Glomerular visceral epithelial cell (primary cell): ENCODE measurements at regions not wholly inside any gene's neighbourhood (a gene's known extent, or its start where the extent isn't known, plus 50 kb on each side); places are given as distances from the start of the nearest gene placed in this dataset.

Source experiments
- DNase-seq: peaks from one replicate; pipeline ENCODE4 v3.0.0-alpha.2; 2016; ENCODE audit errors: extremely low spot score

GRCh38 chr11:121741761-121742361 lies 289.1 kb upstream of the SORL1-AS1 start:
- DNase-seq, result no peak

GRCh38 chr11:121741351-121741760 lies 288.6 kb upstream of the SORL1-AS1 start:
- no peak for DNase-seq

GRCh38 chr11:121740902-121741301 lies 288.1 kb upstream of the SORL1-AS1 start:
- no peak for DNase-seq

GRCh38 chr11:121733858-121734257 lies 281.1 kb upstream of the SORL1-AS1 start:
- no peak for DNase-seq

- DNase-seq, result no peak
These were observed 275.2 kb upstream of the SORL1-AS1 start for GRCh38 chr11:121727942-121728341.

- no peak for DNase-seq
These were observed 270.5 kb upstream of the SORL1-AS1 start for GRCh38 chr11:121723246-121723741.

GRCh38 chr11:121722431-121723245 lies 269.9 kb upstream of the SORL1-AS1 start:
- no peak for DNase-seq

GRCh38 chr11:121721961-121722360 lies 269.2 kb upstream of the SORL1-AS1 start:
- no peak for DNase-seq

- DNase-seq, result no peak
These were observed 268.7 kb upstream of the SORL1-AS1 start for GRCh38 chr11:121721448-121721847.

- DNase-seq, result no peak
These were observed 264.5 kb upstream of the SORL1-AS1 start for GRCh38 chr11:121717296-121717695.

- no peak for DNase-seq
These were observed 263.3 kb upstream of the SORL1-AS1 start for GRCh38 chr11:121716060-121716459.

- no peak for DNase-seq
These were observed 262.6 kb upstream of the SORL1-AS1 start for GRCh38 chr11:121715405-121715804.

- no peak for DNase-seq
These were observed 261.6 kb upstream of the SORL1-AS1 start for GRCh38 chr11:121714351-121714750.

GRCh38 chr11:121711939-121712338 lies 259.2 kb upstream of the SORL1-AS1 start:
- no peak for DNase-seq

- DNase-seq, result no peak
These were observed 258.5 kb upstream of the SORL1-AS1 start for GRCh38 chr11:121711236-121711635.

- DNase-seq, result no peak
These were observed 254.2 kb upstream of the SORL1-AS1 start for GRCh38 chr11:121706884-121707420.

GRCh38 chr11:121703201-121703600 lies 250.4 kb upstream of the SORL1-AS1 start:
- DNase-seq, result no peak

- no peak for DNase-seq
These were observed 248.2 kb upstream of the SORL1-AS1 start for GRCh38 chr11:121700968-121701367.

- DNase-seq, result no peak
These were observed 247.0 kb upstream of the SORL1-AS1 start for GRCh38 chr11:121699801-121700200.

- DNase-seq, result no peak
These were observed 244.3 kb upstream of the SORL1-AS1 start for GRCh38 chr11:121696931-121697670.

GRCh38 chr11:121696177-121696871 lies 243.6 kb upstream of the SORL1-AS1 start:
- DNase-seq, result no peak

- DNase-seq, result no peak
These were observed 239.5 kb upstream of the SORL1-AS1 start for GRCh38 chr11:121692236-121692635.
